PC-3 (cell line): ENCODE measurements at regions not wholly inside any gene's neighbourhood (a gene's known extent, or its start where the extent isn't known, plus 50 kb on each side); places are given as distances from the start of the nearest gene placed in this dataset.

Experiments
- EZH2 ChIP-seq: fragments of 300-600 bp; sonication (generic); IDR thresholded peaks from one replicate; pipeline ENCODE4 v1.6.1; 2017; ENCODE audit warnings: antibody characterized with exemption, mild to moderate bottlenecking, low read length; ENCODE audit not compliant: unreplicated experiment
- TF ChIP-seq, protein P1 (sequence below): fragments of 300-600 bp; sonication (generic); conservative IDR thresholded peaks from 2 replicates; pipeline ENCODE4 v1.5.1; 2017; ENCODE audit warnings: antibody characterized with exemption, low read depth, mild to moderate bottlenecking, low read length

DNA sequence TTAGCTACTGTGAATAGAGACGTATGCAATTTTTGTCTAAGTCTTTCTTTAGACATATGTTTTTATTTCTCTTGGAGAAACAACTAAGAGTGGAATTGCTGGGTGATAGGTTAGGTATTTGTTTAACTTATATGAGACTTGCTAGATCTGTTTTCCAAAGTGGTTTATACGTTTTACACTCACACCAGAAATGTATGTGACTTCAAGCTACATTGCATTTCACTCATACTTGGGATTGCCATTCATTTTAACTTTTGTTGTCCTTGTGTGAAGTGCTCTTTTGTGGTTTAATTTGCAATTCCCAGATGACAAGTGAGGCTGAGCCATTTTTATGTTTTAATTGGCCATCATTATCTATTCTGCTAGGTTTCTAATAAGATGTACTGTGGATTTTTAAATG is 817.2 kb downstream of the GLUD2 start:
- TF ChIP-seq, protein P1, sequence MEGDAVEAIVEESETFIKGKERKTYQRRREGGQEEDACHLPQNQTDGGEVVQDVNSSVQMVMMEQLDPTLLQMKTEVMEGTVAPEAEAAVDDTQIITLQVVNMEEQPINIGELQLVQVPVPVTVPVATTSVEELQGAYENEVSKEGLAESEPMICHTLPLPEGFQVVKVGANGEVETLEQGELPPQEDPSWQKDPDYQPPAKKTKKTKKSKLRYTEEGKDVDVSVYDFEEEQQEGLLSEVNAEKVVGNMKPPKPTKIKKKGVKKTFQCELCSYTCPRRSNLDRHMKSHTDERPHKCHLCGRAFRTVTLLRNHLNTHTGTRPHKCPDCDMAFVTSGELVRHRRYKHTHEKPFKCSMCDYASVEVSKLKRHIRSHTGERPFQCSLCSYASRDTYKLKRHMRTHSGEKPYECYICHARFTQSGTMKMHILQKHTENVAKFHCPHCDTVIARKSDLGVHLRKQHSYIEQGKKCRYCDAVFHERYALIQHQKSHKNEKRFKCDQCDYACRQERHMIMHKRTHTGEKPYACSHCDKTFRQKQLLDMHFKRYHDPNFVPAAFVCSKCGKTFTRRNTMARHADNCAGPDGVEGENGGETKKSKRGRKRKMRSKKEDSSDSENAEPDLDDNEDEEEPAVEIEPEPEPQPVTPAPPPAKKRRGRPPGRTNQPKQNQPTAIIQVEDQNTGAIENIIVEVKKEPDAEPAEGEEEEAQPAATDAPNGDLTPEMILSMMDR: no peak
- TF ChIP-seq EZH2: no peak
